HG03460 (cell line): ENCODE measurements at regions not wholly inside any gene's neighbourhood (a gene's known extent, or its start where the extent isn't known, plus 50 kb on each side); places are given as distances from the start of the nearest gene placed in this dataset.

Experiments used
- ATAC-seq: cut with Tn5 transposase; IDR thresholded peaks from one replicate; pipeline ENCODE4 v1.9.1; 2021; ENCODE audit not compliant: unreplicated experiment

DNA sequence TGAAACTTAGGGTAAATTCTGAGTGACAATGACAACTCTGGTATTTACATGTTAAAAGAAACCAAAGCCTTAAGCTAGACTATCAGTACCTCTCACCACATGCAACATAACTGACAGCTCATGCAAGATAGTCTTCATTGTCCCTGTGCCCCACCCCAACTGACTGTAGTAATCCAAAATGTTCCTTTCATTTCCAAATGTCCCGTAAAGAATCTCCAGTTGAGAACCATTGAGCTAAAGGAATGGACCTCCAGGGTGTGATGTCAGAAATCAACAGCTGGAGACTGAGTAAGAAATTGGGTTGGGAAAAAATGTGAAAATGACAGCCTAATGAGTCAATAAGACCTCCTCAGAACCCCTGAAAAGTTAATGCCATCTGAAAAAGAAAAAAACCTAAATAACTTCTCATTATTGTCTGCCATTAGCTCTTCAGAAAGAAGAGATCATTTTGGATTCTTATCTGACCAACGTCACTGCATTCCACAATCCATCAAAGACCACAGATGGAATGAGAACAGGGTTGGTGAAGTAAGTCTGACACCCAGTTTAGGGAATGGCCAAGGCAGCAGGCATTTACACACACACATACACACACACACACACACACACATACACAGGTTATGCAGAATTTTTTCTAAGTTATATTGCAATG lies 51.7 kb upstream of the ACVR2A start:
- ATAC-seq: no peak

DNA sequence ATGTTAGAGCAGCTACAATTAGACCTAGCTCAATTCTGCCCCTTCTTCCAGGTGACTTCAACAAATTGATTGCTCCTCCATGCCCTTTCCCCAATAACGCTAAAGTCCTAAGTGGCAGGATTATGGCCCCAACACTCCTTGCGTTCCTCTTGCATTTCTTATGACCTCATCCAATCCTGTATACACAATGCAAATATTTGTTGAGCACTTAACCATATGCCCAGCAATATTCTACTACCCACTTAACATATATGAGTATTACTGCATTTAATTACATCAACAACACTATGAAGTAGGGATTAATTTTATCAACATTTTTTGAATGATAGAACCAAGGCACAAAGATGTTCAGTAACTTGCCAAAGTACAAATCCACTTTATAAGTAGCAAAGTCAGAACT lies 54.2 kb upstream of the ACVR2A start:
- no peak for ATAC-seq

DNA sequence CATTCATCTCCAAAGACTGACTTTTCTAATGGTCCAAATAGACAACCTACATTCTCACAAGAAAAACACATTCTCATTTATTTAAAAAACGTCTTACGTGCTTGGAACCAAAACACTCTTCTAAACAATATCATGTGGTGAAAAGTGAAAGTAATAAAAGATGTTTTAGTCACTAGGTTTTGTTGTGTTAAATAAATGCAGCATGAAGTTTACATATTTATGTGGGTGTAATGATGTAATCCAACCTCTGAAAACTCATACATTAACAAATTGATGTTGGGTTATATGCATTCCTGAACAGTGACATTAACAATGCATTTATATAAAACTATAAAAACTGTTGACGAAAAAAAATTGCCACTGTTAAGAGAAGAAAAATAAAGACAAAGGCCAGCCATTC lies 55.1 kb upstream of the ACVR2A start:
- no peak for ATAC-seq

DNA sequence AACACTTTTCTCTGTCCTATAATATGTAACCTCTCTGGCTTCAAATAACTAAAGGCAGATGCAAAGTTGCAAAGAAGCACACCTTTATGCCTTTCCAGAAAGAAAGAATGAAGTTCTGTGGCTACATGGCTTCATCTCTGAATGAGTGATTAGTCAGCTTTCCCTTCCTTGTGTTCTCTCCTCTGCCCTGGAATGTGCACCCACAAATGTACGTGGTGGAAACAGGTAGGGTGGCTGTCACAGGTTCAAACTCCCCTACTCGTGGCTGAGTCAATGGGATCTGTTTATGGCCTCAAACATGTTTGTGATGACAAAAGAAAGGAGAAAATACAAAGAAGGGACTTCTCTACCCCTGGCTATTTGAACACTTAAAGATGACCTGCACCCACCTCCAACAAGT lies 55.5 kb upstream of the ACVR2A start:
- no peak for ATAC-seq

DNA sequence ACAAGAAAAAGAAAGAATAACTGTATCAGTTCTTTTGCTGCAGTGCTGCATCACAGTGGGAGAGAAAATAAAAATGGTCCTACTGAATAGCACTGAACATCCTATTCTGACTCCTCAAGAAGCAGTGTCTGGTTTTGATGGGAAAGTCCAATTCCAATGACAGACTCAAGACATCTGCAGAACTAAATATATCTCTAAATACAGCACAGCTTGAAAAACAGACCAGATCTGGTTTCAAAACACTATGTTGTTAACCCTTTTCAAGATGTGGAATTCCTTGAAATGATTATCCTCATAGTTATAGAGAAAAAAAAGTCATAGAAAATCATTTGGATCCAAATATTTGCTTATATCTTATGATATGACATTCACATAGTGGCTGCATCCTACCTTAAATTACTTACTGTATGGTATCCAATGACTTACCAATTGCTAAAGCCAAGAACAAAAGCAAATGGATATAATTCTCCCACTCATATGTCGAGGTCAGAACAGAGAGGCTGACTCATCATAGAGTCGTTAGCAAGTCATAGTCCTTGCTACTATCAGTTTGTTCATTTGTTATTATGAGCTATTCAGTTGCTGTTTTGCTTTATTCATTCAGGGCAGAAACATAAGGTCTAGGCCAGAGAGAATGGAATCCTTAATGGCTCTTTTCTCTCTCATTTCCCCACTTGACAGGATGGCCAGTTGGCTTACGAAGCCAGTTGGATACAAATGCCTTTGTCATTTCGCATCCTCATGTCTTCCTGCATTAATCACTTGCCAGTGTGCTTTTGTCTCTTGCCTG lies 62.5 kb upstream of the ACVR2A start:
- ATAC-seq: no peak

DNA sequence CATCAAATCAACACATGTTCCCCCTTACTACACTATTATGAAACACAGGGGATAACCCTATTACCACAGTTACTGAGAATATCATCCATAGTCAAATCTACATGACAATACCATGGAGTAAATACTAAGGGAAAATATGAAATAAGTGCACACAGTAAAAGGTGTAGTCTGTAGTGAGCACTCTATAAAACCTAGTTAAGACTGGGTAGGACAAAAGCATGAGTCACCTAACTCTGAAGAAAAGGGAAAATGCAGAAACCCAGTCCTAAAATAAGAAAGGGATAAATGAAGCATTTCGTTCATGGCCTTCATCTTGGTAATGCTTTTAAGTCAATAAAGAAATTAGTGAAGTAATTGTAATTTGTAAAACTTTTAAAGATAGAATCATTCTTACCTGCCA lies 65.4 kb upstream of the ACVR2A start:
- ATAC-seq: no peak

DNA sequence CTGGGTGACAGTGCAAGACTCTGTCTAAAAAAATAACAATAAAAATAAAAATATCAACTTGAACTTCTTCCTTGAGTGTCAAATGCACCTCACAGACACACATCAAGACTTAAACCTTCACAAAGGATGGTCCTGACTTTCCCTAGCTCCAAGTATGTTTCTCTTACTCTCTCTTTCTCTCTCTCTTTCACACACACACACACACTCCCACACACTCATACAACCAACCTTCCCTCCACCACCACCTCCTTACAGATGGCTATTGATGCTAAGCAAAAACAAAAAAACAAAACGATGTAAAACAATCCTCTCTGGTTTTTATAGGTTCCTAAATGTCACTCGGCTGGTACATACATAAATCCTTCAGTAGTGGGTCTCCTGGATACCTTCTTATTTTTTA lies 67.4 kb upstream of the ACVR2A start:
- ATAC-seq: no peak

DNA sequence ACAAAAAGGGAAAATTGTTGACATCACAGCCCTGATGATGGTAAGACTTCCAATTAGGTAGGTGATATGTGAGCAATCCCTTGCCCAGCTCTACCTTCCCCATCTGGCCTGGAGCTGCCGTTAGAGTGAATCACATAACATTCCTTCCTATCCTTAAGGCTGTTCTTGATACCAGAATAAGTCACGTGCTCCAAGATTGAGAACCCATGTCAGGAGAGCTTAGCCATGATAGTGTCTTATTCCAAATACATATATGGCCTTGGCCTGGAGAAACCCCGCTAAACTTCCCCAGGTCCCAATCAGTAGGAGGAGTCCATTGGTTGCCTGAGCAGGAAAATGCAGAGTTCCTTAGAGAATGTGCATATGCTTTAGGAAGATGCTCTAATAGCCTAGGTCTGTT lies 70.0 kb upstream of the ACVR2A start:
- no peak for ATAC-seq

DNA sequence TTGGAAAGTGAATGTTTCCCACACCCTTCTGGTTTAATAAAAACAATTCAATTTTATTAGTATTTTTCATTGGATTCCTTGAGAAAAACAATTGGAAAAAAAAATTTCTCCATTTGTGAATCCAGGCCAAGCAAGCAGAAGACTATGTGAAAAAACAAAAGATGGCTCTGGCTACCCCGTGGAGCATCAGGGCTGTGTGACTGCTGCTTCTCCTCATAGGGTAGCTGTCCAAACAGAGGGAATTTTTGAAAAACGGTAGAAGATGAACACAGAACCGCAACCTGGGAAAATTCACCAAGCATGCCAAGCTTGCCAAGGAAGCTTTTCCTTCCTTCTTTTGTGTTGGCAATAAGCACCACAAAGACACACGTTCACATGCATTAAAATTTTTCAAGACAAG lies 71.3 kb upstream of the ACVR2A start:
- no peak for ATAC-seq

DNA sequence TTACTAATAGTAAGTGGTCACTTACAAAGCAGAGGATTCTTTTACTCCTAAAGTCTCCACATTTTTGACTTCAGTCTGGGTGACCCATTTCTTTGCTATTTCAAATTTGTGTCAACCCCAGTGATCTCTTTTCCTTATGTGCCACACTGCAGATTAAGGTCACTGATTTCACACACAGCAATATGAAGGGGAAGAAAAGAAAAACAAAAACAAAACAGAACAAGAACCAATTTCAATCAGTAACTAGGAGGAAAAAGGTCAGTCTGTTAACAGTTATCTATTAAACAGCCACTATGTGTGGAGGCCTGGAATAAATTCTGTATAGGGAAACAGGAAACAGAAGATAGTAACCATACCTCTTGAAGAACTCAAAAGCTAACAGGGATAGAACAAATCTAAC lies 72.0 kb upstream of the ACVR2A start:
- no peak for ATAC-seq

DNA sequence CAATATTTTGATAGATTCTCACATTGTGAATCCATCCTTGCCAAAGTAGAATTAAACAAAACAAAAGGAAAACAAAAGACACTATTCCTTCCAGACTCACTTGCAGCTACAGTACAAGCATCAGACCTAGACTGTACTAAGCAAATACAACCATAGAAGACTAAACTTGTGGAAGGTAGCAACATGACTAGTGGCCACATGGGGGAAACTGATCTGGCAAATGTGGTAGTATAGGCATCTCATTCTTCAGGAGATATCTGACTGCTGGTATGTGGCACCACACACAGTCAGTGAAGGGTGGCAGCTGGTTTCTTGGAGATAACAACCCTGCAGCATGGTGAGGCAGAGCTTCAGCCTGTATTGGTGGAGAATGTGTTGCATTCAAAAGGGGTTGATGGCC lies 81.0 kb upstream of the ACVR2A start:
- no peak for ATAC-seq

DNA sequence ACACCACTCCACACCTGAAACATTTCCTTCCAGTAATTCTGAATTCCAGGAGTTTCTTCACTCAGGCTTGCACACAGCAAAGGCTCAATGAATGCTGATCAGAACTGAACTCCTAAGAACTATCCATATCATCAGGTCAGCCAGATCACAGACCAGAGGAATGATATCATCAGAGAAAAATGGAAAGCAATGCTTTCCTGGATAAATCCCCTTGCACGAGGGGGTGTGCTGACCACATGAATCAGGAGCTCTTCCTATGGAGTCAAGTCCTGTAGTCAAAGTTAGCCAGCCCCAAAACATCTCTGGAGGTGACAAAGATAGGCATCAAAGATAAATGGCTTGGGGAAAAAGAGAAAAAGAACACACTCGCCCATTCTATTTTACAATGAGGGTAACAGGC lies 83.8 kb upstream of the ACVR2A start:
- no peak for ATAC-seq

DNA sequence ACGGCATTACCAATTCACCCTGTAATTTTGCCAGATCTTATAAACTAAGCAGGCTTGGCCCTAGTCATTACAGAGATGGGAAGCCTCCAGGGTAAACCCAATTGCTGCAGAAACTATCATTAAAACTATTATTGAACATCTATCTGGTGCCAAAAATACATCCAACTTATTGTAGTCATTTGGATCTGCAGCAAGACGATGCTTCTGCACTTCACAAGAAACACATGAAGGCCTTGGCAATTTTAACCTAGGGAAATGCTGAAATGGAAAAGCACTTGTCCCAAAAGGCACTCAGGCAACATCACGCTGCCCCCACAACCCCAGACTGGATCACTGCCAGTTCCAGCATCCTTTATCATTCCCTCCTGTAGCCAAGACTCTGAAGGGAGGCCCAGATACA lies 85.3 kb upstream of the ACVR2A start:
- ATAC-seq: no peak

DNA sequence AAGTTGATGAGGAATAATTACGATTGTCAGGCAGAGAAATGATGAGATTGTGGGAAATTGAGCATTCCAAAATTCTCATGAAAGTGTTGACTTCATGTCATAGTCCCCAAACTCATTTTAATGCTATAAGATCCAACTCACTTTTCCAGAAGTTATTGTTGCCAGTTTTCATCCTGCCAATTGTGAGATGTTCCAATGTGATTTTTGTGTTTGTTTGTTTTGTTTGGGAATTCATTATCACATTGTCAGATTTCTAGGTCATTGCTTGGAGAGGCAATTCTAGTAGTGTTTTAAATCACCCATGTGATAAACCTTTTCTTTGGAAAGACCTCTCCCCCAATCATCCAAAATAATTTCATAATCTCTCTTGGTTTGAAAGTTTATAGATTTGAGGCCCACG lies 86.0 kb upstream of the ACVR2A start:
- no peak for ATAC-seq

DNA sequence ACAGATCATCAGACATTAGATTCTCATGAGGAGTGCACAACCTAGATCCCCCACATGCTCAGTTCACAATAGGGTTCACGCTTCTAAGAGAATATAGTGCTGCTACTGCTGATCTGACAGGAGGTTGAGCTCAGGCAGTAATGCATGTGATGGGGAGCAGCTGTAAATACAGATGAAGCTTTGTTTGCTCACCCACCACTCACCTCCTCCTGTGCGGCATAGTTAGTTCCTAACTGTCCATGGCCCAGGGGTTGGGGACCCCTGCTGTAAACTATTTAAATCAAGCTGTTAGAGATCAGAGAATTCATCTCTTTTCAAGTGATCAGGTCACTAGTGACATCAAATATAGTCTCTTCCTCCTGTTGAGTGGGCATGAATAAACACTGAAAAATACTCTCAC lies 88.8 kb upstream of the ACVR2A start:
- ATAC-seq: no peak

DNA sequence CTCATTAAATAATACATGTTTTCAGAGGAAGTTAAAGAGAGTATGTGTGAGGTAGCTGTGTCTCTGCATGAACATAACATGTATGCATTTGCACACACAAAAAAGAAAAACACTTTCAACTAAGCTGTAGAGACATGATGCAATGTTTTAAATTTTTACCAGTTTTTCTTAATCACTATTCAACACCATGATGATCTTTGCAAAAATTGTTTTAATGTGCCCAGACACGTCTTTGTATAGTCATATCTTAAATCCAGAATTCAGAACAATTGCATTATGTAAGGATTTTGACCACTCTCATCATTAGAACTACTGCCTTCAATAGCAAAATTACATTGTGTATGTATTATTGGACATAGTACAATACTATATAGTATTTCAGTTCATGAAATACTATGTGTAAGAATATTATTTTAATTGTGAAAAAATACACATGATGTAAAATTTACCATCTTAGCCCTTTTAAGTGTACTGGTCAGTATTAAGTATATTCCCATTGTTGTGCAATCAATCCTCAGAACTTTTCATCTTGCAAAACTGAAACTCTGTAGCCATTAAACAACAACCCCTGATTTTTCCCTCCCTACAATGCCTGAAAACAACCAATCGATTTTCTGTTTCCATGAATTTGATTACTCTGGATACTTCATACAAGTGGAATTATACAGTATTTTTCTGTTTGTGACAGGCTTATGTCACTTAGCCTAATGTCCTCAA lies 104.5 kb upstream of the ACVR2A start:
- ATAC-seq: no peak

DNA sequence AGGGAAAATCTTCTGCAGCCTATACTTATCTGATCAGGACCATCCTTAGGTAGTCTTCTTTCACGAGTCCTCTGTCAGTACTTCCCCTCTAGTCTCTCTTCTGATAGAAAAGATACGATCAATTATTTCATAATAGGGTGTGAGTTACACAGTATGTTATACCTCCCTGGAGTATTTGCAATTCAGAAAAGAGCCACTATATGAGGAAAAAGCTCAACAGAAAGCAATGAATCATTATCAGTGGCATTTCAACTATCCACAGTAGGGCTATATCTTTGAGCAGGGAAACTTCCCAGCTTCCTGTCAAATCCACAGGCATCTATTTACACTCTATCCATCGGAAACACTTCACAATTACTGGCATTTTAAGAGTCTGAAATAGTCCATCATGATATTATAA lies 105.3 kb upstream of the ACVR2A start:
- no peak for ATAC-seq

DNA sequence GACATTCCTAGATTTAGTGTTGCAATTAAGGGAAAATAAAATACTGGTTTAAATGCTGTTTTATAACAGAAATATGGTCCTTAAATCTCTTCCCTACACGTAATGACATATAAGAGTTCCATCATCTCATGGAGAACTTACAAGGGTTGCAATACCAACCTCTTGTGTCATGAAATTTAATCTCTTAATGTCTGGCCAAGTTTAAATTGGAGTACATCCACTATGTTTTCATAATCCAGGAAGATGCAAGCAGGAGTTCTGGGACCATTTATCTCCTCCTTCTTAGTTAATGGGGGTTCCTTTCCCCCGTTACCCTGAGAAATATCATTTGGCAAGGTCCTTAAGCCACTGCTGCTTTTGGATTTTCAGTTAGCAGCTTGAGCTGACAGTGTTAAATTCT lies 126.0 kb upstream of the ACVR2A start:
- ATAC-seq: no peak

DNA sequence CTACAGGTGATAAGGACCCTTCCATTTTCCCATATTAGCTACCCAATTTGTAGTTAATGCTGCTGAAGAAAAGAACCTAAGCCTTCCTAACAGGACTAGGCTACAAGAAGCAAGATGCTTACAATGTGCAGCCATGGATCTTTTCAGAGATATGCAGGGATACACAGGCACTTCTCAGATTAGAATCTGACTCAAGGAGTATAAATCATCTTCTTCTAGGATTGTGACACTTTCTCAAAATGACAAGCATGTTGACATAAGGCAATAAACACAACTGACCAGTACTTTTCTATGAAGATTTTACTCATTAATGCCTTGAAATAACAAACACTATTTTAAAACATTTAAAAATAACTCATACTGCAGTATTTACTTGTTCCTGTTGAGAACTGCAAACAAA lies 127.9 kb upstream of the ACVR2A start:
- no peak for ATAC-seq

DNA sequence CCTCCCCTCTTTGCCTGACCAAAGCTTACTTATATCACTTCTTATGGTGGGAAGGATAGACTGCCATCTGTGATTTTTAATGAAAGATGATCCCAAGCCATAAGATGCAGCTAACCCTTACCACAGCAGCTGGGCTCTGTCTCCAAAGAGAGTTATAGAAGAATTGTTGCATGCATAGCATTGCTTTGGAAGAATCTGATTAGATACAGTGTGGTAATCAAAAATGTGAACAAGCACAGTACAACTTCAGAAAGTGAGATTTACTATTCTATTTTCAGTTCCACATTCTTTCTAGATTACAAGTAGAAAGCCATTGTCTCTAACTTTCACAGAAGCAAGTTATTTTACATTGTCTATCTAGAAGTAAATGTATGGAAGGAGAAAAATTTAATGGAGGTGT lies 129.0 kb upstream of the ACVR2A start:
- no peak for ATAC-seq

DNA sequence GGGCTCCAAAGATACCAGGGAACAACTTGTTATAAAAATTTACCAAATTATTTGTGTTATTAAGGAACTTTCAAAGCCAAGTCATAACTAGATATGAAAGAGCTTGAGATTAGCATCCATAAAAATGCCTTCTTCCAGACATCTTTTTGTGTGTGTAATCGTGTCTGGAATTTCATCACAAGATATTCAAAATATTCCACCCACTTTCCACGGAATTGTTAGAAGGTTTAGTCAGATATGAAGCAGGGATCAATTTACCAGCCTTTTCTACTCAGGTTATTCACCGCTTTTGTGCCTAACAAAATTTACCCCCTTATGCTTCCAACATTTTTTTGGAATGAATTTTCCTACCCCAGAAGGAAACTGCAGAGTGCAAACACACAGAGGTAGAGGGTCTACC lies 130.2 kb upstream of the ACVR2A start:
- ATAC-seq: no peak

DNA sequence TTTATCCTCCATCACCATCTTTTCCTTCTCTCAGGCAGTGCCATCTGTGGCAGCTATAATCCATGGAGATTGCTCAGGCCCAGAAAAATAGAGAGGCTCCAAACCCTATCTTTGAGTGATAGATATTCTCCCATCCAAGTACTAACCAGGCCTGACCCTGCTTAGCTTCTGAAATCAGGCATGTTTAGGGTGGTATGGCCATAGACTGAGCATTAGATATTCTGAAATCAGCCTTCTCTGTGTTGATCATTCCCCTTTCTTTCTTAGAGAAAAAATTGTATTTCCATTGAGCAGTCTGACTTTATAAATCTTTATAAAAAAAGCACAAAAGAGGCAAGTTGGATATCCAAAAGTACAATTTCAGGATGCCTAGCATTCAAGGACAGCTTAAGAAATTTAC lies 131.5 kb upstream of the ACVR2A start:
- ATAC-seq: no peak
